B cell (primary cell): ENCODE measurements at regions not wholly inside any gene's neighbourhood (a gene's known extent, or its start where the extent isn't known, plus 50 kb on each side); places are given as distances from the start of the nearest gene placed in this dataset.

Experiments used
- CTCF ChIP-seq: fragments of 200-600 bp; IDR thresholded peaks from one replicate; pipeline ENCODE4 v1.8.0; 2022; ENCODE audit warnings: antibody characterized with exemption, mild to moderate bottlenecking
- EZH2 ChIP-seq: IDR thresholded peaks from 2 replicates; pipeline ENCODE4 v1.6.1; 2012; ENCODE audit warnings: borderline replicate concordance, low read depth, mild to moderate bottlenecking, moderate library complexity, low read length; ENCODE audit not compliant: insufficient read depth, poor library complexity, severe bottlenecking

- TF ChIP-seq CTCF (no peak), EZH2 (no peak)
Measured at GRCh38 chr16:77093999-77094398, 97.0 kb upstream of the MON1B start.
